SK-N-MC (cell line): ENCODE measurements at regions not wholly inside any gene's neighbourhood (a gene's known extent, or its start where the extent isn't known, plus 50 kb on each side); places are given as distances from the start of the nearest gene placed in this dataset.

Source experiments
- EZH2 ChIP-seq: fragments of 200-600 bp; sonication (generic); IDR thresholded peaks from one replicate; pipeline ENCODE4 v1.6.1; 2017; ENCODE audit warnings: antibody characterized with exemption
- POLR2AphosphoS5 ChIP-seq: IDR thresholded peaks from 2 replicates; pipeline ENCODE4 v1.6.1; 2012; ENCODE audit warnings: mild to moderate bottlenecking, low read depth, low read length, borderline replicate concordance

DNA sequence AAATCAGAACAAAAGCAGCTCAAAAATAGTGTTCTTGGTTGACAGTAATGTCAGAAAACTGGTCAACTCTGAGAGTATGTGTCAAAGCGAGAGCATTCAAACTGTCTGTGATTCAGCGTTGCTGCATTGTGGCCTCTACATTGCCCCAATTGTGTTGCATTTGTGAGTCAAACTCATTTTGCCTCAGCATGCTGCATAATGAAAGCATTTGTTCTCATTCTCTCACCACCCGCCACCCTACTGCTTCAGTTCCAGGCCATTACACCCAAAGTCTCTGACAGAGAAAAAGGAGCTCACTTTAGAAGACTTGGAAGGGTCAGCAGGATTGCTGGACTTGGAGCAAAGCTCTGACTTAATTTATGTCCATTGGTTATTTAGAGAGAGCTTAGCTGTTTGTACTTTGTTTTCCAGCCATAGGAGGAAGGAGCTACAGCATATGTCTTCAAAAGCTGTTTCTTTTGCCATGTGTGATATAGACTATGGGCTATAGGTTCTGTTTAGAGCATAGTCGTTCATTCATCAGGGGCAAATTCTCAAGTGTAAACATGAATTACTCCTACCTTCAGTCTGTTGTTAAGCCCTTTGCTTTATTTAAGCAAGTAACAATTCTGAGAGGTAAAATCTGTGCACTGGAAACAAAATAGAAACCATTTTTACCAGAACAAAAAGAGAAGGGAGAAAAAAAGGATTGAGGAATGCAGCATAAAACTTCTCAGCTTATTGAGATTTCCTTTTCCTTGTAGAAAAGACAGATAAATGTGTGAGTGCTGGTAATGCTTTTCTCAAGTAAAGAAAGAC lies 153.4 kb upstream of the ANK2 start:
- no peak for TF ChIP-seq POLR2AphosphoS5
- TF ChIP-seq EZH2 = no peak
